Esophagus squamous epithelium (tissue), 5 donors: ENCODE measurements at regions not wholly inside any gene's neighbourhood (a gene's known extent, or its start where the extent isn't known, plus 50 kb on each side); places are given as distances from the start of the nearest gene placed in this dataset.

Experiments
- DNase-seq: peaks from one replicate; lab custom pipeline; 2025; lab: John Stamatoyannopoulos, UW
- H3K27ac ChIP-seq, 4 donors: fragments of 200-600 bp; sonication (generic); one replicate each; pipeline ENCODE4 v1.5.1; 2016 to 2019; ENCODE audit warnings: mild to moderate bottlenecking in 1 of 4
- H3K27me3 ChIP-seq, 4 donors: fragments of 200-600 bp; sonication (generic); 1 replicate in 3 of 4; 2 replicates in 1 of 4; pipeline versions ENCODE4 v1.5.1 to v1.6.0; 2017 to 2021; ENCODE audit warnings: antibody characterized with exemption in 1 of 4
- H3K36me3 ChIP-seq, 3 donors: fragments of 200-600 bp; sonication (generic); one replicate each; pipeline ENCODE4 v1.5.1; 2016 to 2019
- H3K4me1 ChIP-seq, 3 donors: fragments of 200-600 bp; sonication (generic); one replicate each; pipeline ENCODE4 v1.5.1; 2017 to 2019
- H3K4me3 ChIP-seq, 4 donors: fragments of 200-600 bp; sonication (generic); 1 replicate in 3 of 4; 2 replicates in 1 of 4; pipeline ENCODE4 v1.5.1; 2016 to 2019; ENCODE audit warnings: mild to moderate bottlenecking in 2 of 4, moderate library complexity in 1 of 4
- H3K9me3 ChIP-seq, 3 donors: fragments of 200-600 bp; sonication (generic); one replicate each; pipeline ENCODE4 v1.5.1; 2016 to 2019
- POLR2A ChIP-seq, 4 donors: fragments of 450-650 bp; IDR thresholded peaks; one replicate each; pipeline ENCODE4 v1.6.1; 2017; ENCODE audit warnings: antibody characterized with exemption in 4 of 4, mild to moderate bottlenecking in 4 of 4, moderate library complexity in 3 of 4
- WGBS, 2 donors: methylation state at CpG; one replicate each; pipeline ENCODE4 v1.1.5; 2018; 5-methylcytosine and 5-hydroxymethylcytosine counted together
- intact Hi-C: fragments of 100-400 bp; cut with DNase I; formaldehyde crosslinking; loops from one replicate; pipeline ENCODE4 v1.15.0; 2022
- TF ChIP-seq, protein P1 (sequence below), 6 experiments: fragments of 450-650 bp in 4 of 6; fragments of 200-600 bp in 2 of 6; sonication (generic) in 2 of 6; IDR thresholded peaks; one replicate each; pipeline ENCODE4 v1.5.1; 2016 to 2019; ENCODE audit warnings: antibody characterized with exemption in 6 of 6, mild to moderate bottlenecking in 4 of 6, moderate library complexity in 4 of 6
- donor health status: DM: yes; HTN: yes; CAD: no.

DNA sequence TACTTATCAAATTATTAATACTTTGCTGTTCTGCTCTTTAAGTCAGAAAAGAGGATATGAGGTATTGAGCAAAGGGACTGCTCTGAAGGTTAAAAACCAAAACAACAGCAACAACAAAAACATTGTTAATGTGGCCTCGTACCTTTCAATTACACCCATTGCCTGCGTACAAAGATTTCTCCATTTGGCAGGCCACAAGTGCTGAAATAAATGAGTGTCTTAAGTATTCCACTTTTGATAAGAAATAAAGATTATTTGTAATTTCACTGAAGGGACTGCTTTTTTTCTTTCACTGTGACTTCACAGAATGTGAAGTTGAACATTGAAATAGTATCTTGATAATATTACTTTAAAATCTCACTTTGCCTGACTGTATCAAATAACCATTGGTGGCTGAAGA lies 163.2 kb upstream of the MRPS30 start:
- no peak for DNase-seq
- Histone ChIP-seq H3K27ac (no peak overlapping the region), H3K4me1 (no peaks in the 10 kb centered on the region), H3K4me3 (no peak overlapping the region), H3K36me3 (no peaks in the 10 kb centered on the region), H3K9me3 (no peaks in the 10 kb centered on the region), H3K27me3 (no peaks in the 10 kb centered on the region)
- intact Hi-C loops, result no loop called here
- WGBS, 2 donors, result 67 to 78% methylated on average over 2 of the region's 2 CpGs
- TF ChIP-seq, protein P1, sequence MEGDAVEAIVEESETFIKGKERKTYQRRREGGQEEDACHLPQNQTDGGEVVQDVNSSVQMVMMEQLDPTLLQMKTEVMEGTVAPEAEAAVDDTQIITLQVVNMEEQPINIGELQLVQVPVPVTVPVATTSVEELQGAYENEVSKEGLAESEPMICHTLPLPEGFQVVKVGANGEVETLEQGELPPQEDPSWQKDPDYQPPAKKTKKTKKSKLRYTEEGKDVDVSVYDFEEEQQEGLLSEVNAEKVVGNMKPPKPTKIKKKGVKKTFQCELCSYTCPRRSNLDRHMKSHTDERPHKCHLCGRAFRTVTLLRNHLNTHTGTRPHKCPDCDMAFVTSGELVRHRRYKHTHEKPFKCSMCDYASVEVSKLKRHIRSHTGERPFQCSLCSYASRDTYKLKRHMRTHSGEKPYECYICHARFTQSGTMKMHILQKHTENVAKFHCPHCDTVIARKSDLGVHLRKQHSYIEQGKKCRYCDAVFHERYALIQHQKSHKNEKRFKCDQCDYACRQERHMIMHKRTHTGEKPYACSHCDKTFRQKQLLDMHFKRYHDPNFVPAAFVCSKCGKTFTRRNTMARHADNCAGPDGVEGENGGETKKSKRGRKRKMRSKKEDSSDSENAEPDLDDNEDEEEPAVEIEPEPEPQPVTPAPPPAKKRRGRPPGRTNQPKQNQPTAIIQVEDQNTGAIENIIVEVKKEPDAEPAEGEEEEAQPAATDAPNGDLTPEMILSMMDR (IDR thresholded peaks at IDR 0.05), result no peak
- no peak for TF ChIP-seq POLR2A (IDR thresholded peaks at IDR 0.05)

DNA sequence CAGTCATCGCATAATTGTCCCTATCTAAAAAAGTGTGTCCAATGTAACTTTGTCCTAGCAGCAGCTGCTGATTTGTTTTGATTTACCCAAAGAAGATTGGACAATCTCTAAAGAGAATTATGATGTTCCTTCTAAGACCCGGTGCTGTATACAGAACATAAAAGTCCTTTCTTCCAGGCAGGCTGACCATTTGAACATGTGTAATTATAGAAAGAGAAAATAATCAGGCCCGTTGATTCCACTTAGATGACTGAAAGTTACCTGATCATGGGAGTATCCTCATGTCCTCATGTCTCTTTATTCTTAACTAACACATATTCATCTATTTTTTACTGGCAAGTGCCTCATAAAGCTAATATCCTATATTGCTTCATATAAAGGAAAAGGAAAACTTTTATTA lies 164.1 kb upstream of the MRPS30 start:
- Histone ChIP-seq H3K27ac (no peak overlapping the region), H3K36me3 (no peaks in the 10 kb centered on the region), H3K4me3 (no peak overlapping the region), H3K4me1 (no peaks in the 10 kb centered on the region), H3K9me3 (no peaks in the 10 kb centered on the region), H3K27me3 (no peaks in the 10 kb centered on the region)
- no peak for DNase-seq
- WGBS, 2 donors, result 72 to 77% methylated on average over 3 of the region's 3 CpGs
- TF ChIP-seq, protein P1 (IDR thresholded peaks at IDR 0.05), result no peak
- no peak for TF ChIP-seq POLR2A (IDR thresholded peaks at IDR 0.05)
- intact Hi-C loops, result no loop called here

DNA sequence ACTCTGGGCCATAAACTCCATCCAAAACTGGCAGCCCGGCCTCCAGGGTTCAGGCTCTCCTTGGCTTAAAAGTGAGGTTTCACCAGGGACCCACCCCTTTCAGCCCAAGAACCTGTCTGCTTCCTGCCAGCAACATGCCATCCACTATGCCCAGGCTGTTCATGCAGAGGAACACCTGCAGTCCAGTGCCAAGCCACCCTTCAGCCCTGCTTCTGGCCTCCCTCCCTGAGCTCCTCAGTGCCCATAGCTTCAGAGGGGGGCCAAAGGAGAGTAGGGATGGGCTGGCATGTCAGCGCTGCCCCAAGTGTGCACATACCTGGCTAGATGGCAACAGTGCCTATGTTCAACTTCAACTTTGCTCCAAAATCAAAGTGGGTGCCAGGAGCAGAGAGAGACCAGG lies 166.9 kb upstream of the MRPS30 start:
- intact Hi-C loops, result no loop called here
- TF ChIP-seq, protein P1 (IDR thresholded peaks at IDR 0.05), result no peak
- TF ChIP-seq POLR2A (IDR thresholded peaks at IDR 0.05), result no peak
- Histone ChIP-seq H3K27me3 (no peaks in the 10 kb centered on the region), H3K27ac (no peak overlapping the region), H3K4me1 (no peaks in the 10 kb centered on the region), H3K9me3 (no peaks in the 10 kb centered on the region), H3K36me3 (no peaks in the 10 kb centered on the region), H3K4me3 (no peak overlapping the region)
- 88 to 89% methylated on average over 1 of the region's 2 CpGs for WGBS, 2 donors
- no peak for DNase-seq

DNA sequence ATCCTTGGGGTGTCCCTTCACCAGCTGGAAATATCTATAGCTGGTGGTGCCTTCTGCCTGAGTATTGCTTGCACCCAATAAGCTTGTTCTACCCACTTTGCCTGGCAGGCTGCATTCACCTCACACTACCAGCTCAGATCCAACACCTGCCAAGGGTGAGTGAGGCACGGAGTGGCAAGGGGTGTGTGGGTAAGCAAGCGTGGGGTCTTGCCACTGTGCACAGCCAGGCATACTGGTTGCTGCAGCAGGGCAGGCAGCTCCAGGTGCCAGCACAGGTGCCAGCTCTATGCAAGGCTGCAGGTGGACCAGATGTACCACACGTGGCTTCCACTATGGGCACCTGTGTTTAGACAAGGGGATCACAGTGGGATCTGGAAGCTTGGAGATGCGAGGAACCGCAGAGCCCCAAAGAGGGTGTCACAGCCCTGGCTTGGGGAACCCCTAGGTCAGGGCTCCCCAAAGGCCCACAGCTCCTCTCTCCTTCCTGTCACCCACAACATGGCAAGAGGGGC lies 167.7 kb upstream of the MRPS30 start:
- H3K4me1 ChIP-seq, result no peaks in the 10 kb centered on the region
- intact Hi-C loops, result no loop called here
- no peaks in the 10 kb centered on the region for H3K9me3 ChIP-seq
- TF ChIP-seq, protein P1 (IDR thresholded peaks at IDR 0.05), result no peak
- TF ChIP-seq POLR2A (IDR thresholded peaks at IDR 0.05), result no peak
- H3K4me3 ChIP-seq, result no peak overlapping the region
- DNase-seq, result no peak
- no peaks in the 10 kb centered on the region for H3K36me3 ChIP-seq
- H3K27ac ChIP-seq, result no peak overlapping the region
- whole genome bisulfite sequencing, 2 donors, result no CpG with 5 or more reads among the region's 5 CpGs
- no peaks in the 10 kb centered on the region for H3K27me3 ChIP-seq

DNA sequence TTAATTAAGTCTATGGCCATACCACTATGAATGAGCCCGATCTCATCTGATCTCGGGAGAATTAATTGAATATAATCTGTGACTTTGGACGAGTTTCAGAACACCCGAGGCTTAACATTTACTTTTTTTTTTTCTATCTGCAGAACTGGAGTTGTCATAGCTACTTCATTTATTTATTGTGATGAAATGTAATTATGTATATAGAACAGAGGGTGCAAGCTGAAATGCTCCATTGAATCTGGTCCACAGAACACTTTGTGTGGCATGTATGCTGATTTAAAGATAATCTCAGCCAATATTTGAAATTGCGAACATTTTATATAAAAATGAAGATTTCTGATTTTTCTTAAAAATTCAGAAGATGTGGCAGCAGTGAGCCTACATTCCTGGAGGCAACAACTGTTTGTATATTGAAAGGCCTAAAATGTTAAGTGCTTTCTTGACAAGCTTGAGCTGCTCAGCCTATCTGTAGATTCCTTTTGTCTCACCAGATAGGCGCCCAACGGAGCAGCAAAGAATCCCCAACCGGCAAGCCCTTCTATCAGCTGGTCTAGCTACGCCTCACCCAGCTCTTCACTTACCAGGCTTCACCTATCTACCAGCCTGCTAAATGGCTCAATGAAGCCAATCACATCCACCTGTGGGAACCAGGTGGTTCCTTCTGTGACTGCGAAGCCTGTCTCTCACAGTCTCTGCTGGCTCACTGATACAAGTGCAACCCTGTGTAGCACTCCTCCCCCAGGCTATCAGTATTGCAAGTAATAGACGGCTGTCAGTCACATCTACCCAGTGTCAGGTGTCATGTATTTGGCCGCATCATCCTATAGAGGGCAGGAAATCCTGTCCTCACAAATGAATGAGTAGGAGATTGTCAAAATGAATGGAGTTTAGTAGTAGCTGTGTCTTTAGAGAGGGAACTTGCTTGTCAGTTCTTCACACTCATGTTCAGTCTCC lies 170.6 kb upstream of the MRPS30 start:
- WGBS, 2 donors, result 70 to 76% methylated on average over 10 to 12 of the region's 12 CpGs

More for the DNA sequence above, 170.6 kb upstream of the MRPS30 start:
- no peak overlapping the region for H3K27ac ChIP-seq
- no peaks in the 10 kb centered on the region for H3K36me3 ChIP-seq
- no peak for DNase-seq
- intact Hi-C loops, result no loop called here
- H3K4me3 ChIP-seq, result no peak overlapping the region
- no peaks in the 10 kb centered on the region for H3K4me1 ChIP-seq
- no peaks in the 10 kb centered on the region for H3K9me3 ChIP-seq
- H3K27me3 ChIP-seq, result no peaks in the 10 kb centered on the region
- no peak for TF ChIP-seq POLR2A (IDR thresholded peaks at IDR 0.05)
- TF ChIP-seq, protein P1 (IDR thresholded peaks at IDR 0.05), result no peak
